T-helper 1 cell (primary cell): ENCODE measurements at regions not wholly inside any gene's neighbourhood (a gene's known extent, or its start where the extent isn't known, plus 50 kb on each side); places are given as distances from the start of the nearest gene placed in this dataset.
"Not testable (repeated sequence)": the region's sequence is repeated elsewhere in the genome, so short reads cannot be mapped to it uniquely, and the experiment has no call there.

Experiments
- DNase-seq, 5 donors: peaks; one replicate each; pipeline ENCODE4 v3.0.0-alpha.2; 2012 to 2020

DNA sequence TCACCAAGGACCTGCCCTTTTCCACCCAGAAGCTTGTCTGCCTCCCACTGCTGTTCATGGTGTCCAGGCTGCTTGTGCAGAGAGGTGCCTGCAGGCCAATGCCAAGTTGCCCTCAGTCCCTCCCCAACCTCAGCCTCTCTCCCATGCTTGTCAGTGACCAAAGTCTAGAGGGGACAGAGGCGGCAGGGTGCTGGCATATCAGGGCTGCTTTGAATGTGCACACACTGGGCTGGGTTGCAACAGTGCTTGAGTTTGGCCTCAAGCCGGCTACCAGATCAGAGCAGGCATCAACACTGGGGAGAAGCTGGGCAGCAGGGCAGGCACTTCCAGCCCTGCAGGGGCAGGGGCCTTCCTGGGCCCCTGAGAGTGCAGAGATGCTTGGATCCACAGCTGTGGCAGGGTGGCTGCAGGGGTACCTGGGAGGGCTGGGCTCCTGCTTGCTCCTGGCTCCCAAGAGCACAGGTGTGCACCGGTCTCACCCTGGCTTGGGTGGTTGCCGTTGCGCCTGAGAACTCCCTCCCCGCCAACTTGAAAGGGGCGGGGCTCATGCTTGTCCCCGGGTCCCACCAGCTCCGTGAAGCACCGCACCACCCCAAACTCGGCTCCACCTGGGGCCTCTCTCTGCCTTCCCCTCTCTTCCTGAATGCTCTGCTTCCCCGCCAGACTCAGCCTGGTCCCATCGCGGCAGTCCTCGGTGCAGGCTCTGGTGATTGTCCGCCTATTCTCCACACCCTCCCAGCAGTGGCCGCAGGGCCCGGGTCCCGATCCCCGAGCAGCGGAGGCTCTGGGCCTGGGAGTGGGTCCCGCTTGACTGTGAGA, 1681.9 kb upstream of the ADGRL3 start:
- DNase-seq = peak in 1 of 5 donors; percentile 13

DNA sequence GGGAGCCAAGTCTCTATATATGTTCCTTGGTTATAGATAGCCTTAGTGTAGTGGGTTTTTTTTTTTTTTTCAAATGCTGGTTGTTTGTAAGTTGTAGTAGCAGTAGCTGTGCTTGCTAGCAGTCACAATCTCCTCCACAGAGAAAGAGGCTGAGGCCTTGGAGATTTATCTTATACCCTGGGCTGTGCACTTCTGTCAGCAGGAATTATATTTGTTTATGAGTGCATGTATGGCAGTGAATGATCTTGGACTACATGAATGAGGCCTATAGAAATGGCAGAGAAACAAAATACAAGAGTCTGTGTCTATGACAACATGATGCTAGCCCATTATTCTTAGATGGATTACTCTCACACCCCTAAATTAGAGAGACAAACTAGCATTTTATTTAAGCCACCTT, 1674.2 kb upstream of the ADGRL3 start:
- DNase-seq = no peak

DNA sequence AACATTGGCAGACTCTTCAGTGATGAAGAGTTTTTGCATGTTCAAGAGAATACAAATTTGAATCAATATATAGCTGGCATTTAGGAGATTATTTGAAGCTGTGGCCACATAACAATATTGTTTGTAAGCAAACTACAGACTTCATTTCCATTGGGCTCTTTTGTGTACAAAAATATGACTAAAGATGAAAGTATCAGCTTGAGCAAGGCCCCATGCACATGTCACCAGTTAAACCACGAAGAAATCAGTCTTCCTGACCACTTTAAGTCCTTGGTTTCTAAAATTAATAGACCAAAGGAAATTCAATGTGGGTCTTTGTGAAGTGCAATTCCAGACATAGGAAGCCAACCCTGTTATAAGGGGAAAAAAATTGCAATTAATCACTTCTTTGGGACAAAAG, 1664.6 kb upstream of the ADGRL3 start:
- no peak for DNase-seq

DNA sequence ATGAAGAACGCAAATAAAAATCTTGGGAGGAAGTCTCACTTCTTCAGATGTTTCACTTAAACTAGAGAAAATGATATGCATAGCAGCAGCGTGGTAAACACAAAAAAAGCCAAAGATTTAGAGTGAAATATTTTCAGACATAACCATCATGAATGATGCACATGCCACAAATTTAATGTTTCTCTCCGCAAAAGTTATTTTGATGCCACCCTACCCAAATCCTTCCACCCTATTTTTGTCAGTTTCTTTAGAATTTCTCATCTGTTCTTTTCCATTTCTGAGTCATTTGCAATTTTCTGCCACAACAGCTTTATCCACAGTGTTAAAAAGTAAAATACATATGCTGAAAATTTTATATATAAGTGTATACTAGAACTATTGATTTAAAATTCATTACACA, 1663.7 kb upstream of the ADGRL3 start:
- no peak for DNase-seq

DNA sequence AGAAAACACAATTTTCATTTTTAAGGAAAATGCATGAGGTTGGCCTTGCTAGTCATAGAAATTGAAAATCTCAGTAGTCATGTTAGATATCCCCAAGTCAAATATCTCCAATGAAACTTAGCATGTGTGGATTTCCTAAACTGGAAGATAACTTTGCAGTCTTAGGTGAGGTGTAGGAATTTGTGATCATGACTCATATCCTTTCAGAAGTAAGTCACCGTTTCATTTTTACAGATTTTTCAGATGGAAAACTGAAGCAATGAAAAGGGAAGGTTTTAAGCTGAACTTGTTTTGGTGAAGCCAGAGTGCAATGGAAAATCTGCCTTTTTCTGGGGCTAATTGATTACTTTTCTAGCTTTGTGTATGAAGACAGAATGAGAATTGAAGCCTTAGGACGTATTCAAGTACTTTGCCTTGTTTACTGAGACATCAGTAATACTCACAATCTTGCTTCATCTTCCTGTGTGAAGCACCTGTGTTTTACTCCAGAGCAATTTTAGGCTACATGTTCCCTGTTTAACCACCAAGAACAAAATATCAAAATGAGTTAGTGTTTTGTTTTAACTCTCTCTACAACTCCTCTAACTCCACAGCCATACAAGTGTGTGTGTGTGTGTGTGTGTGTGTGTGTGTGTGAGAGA, 1662.8 kb upstream of the ADGRL3 start:
- no peak for DNase-seq

DNA sequence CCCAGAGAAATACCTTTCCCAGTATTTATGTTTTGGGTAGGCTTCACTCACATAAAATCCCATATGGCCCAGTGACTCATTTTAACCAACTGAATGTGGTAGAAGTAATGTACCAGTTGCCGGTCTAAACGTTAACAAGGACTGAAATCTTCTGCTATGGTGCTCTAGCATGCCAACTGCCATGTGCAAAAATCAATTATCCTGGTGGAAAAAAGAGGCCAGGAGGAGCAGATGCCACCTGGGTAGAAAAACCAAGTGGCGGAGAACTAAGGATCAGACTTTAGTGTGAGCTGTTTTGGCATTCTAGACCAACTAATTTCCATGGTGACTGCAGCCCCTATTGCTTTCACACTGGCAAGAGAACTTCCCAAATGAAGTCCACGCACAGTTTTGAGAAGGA, 1660.7 kb upstream of the ADGRL3 start:
- DNase-seq = no peak

DNA sequence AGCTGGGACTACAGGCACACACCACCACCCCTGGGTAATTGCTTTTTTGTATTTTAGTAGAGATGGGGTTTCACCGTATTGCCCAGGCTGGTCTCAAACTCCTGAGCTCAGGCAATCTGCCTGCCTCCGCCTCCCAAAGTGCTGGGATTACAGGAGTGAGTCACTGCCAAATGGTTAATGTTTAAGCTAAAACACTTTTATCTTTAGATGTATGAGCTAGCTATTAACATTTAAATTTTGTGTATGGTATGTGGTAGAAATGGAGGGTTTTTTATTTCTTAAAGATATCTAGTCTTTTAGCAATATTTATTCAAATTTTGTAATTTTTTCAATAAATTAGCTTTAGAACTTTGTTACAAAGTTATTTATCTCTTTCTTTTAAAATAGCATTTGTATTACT, 1659.8 kb upstream of the ADGRL3 start:
- DNase-seq = no peak

DNA sequence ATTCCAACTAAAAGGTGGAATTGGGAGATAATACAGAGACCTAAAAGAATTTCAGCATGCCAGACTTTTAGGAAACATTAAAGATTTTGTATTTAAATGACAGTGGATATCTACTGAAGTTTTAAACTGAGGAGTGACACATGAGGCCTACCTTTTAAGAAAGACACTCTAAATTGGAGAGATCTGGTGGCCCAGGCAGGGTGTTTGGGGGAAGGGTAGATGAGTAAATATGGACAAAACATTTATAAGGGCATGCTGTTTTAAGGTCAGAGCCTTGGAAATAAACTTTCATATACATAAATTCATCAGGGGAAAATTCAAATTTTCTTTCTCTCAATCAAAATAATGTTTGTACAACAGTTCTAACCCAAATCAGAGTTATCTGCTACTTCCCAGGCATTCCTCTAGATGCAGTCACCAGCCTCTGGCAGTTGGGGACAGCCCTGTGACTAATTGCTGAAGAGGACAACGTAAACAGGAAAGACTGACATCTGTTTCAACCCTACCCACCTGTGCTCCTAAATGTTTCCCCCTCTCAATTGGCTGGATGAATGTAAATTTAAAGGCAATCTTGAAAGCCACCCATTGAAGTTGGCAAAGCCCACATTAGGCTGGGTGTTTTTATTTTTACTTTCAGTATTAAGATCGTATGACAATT, 1646.9 kb upstream of the ADGRL3 start:
- no peak for DNase-seq

DNA sequence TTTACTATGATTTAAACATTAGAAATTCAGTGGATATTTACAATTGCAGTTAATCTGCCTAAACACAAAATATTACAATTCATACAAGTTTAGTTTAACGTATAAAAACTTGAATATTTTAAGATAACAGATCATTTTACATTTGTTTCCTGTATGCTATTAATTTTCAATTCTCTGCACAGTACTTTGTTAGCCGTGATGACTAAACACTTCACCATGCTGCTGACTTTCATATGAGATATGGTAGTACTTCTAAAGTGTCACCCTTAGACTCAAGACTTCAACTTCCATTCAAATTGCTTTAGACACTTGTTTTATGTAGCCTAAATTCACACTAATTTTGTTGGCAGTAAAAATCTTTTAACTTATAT, 1646.4 kb upstream of the ADGRL3 start:
- no peak for DNase-seq

DNA sequence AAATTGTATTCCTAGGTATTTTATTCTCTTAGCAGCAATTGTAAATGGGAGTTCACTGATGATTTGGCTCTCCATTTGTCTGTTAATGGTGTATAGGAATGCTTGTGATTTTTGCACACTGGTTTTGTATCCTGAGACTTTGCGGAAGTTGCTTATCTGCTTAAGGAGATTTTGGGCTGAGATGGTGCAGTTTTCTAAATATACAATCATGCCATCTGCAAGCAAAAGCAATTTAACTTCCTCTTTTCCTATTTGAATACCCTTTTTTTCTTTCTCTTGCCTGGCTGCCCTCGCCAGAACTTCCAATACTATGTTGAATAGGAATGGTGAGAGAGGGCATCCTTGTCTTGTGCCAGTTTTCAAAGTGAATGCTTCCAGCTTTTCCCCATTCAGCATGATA, 1643.9 kb upstream of the ADGRL3 start:
- DNase-seq = not testable (repeated sequence)

DNA sequence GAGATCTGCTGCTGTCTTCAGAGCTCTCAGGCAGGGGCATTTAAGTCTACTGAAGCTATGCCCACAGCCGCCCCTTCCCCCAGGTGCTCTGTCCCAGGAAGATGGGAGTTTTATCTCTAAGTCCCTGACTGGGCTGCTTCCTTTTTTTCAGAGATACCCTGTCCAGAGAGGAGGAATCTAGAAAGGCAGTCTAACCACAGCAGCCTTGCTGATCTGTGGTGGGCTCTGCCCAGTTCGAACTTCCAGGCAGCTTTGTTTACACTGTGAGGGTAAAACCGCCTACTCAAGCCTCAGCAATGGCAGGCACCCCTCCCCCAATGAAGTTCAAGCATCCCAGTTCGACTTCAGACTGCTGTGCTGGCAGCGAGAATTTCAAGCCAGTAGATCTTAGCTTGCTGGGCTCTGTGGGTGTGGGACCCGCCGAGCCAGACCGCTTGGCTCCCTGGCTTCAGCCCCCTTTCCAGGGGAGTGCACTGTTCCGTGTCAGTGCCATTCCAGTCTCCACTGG, 1639.9 kb upstream of the ADGRL3 start:
- DNase-seq = not testable (repeated sequence)

DNA sequence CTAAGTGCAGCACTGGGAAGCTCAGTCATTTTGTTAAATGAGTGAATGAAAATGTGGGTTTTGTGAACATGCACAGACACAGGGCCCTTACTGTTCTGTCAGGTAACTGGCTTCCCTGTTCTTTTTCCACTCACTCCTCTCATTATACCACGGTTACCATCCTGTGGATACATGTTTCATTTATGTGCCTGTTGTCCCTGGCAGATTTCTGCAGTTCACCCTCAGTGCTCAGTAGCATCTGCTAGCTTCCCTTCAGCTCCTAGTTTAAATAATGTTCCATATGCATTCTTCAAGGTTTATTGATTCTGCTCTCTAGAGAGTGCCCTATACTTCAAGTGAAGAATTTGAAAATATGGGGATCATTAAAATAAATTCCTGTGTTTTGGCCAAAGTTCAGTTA, 1634.3 kb upstream of the ADGRL3 start:
- no peak for DNase-seq

DNA sequence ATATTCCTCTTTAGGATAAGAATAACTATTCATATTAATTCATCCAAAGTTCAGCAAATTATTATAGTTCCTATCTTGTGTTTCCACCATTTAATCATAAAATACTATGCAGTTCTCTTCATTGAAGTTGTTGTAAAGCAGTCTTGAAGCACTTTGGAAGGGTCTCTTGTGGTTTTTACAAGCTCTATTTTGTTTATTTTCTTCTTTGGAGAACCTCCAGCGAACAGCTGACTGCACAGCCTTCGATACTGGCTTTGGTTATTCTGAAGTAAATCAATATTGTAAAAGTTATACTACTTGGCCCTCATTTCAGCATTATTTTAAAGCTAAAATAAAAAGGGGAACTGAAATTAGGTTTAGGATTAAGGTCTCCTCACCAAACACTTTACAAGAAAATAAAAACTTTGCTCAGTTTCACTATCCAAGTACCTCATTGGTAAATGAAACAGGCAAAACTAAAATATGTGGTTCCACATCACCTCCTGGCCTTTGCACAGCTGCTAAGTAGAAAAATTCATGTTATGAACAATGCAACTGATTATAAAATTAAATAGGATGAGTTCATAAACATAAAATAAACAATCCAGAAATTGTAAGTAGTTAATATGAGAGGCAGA, 1629.2 kb upstream of the ADGRL3 start:
- DNase-seq = no peak

DNA sequence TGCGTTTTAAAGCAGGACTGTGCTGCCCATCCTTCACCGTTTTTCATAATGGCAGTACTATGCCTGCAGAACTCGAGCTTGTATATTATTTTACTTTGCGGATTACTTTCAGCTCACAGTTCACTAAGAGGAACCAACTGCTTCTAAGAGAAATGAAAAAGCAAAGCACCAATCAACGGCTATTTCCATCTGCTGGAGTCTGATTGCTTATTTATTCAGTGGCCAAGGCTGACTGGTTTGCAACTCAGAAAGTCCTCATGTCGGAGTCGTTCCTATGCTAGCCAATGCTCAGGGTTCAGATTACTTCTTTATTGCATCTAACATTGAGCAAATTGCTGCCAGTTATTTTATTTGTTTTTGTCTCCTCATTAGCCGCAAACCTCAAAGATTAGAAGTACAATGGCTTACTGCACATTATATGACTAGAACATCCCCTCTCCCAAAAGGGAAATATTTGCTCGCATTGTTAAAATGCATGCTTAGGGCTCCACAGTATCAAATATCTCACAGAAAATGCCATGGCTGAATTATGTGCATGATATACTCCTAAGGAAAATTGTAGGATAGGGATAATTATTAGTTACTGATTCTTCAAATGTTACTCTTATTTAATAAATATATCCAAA, 1628.2 kb upstream of the ADGRL3 start:
- no peak for DNase-seq

DNA sequence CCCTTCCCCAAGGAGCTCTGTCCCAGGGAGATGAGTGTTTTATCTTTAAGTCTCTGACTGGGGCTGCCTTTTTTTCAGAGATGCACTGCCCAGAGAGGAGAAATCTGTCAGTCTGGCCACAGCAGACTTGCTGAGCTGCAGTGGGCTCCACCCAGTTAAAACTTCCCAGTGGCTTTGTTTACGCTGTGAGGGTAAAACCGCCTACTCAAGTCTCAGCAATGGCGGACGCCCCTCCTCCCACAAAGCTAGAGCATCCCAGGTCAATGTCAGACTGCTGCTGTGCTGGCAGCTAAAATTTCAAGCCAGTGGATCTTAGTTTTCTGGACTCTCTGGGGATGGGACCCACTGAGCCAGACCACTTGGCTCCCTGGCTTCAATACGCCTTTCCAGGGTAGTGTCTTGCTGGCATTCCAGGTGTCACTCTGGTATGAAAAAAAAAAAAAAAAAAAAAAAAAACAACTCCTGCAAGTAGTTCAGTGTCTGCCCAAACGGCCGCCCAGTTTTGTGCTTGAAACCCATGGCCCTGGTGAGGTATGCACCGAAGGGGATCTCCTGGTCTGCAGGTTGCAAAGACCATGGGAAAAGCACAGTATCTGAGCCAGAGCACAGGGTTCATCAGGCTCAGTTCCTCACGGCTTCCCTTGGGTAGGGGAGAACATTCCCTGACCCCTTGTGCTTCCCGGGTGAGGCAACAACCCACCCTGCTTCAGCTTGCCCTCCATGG, 1616.1 kb upstream of the ADGRL3 start:
- DNase-seq = no peak

DNA sequence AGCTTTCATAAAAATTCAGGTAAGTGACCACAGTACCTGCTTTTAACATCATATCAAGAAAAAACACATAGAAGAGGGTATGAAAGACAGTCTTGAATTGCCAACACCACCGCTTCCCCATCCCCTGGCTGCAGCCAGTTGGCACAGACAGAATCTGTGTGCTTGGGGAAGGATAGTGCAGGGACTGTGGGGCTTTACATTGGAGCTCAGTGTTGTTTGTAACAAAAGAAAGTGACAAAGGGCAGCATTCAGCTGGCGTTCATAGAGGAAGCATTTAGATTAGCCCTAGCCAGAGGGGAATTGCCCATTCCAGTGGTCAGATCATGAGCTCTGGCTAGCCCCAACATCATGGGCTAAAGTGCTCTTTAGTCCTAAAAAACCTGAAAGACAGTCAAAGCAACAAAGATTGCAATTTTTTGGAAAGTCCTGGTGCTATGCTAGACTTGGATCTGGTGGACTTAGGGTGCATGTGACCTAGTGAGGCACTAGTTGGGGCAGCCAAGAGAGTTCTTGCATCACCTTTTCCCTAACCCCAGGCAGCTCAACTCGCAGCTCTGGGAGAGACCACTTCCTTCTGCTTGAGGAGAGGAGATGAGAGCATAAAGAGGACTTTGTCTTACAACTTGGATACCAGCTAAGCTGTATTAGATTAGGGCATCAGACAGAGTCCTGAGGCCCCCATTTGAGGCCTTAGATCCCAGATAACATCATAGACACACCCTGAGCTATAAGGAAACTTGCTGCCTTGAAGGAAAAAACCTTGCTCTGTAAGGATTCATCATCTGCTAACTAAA, 1602.4 kb upstream of the ADGRL3 start:
- no peak for DNase-seq

DNA sequence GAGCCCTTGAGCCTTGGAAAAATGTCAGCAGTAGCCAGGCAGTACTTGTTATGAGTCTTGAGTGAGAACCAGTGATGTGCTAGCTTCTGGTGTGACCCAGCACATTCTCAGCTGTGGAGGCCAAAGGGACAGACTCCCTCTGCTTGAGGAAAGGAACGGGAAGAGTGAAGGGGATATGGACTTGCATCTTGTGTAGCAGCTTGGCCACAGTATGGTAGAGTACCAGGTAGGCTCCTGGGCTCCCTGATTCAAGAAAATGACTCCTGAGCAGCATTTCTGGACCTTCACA, 1601.9 kb upstream of the ADGRL3 start:
- no peak for DNase-seq

DNA sequence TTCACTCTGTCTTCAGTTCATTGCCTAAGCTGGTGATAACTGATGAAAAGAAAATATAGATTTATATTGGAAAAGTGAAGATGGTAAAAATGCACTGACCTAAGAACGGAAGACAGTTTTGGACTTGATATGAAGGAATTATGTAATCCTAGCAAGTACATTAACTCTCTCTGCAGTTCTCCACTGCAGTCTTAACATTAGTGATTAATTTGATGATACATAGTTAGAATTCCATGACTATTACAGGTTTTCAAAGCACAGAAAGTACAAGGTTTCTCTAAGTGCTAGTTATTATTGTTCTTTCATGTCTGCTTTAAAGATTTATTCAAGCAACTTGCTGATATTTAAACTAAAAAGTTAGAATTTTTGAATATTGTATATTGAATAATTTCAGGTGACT, 1591.7 kb upstream of the ADGRL3 start:
- no peak for DNase-seq

DNA sequence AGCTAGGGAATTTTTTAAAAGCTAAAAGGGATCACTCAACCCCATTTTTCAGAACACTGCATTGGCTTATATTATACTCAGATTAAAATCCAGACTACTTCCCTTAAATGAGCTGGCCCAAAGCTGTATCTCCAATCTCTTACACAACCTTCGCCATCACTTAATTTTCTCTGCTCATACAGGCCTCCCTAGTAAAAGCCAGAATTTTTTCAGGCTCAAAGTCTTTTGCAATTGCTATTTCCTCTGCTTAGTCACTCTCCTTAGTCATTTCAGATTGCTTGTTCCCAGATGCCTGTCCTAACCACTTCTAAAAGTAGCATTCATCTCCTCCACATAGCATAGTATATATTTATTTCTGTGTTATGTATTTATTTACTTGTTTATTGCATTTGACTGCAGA, 1587.9 kb upstream of the ADGRL3 start:
- no peak for DNase-seq

DNA sequence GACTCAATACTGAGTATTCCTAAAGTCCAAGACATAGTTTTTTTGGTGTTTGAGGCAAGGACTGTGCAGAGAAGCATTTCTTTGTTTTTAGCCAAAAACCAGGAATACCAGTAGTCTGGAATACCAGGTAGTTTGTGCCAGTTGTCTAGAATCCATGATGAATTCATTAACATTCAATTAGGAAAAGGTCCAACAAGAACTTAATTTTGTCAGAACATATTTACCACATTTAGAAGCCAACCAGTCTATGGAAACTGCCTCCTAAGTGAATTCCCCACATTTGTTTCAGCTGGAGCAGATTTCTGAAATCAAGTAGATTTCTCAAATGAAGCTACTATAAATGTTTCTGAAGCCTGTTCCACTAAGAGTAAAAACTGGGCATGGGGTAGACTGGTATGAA, 1584.8 kb upstream of the ADGRL3 start:
- no peak for DNase-seq

DNA sequence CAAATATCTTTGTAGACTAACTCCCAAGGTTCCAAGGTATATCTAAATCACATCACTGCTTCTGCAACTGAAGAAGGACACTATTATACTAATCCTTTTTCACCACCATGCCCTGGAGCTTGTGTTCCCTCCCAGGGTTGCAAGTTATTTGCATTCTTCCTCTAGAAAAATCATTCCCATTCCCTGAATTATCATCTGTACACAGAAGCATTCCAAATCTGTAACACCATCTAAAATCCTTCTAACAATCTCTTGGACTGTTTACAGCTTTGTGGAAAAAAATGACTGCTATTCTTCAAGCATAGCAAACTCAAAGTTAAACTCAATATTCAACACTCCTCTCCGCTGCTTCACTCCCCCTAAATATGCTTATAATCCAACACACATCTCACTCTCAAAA, 1570.8 kb upstream of the ADGRL3 start:
- DNase-seq = no peak

DNA sequence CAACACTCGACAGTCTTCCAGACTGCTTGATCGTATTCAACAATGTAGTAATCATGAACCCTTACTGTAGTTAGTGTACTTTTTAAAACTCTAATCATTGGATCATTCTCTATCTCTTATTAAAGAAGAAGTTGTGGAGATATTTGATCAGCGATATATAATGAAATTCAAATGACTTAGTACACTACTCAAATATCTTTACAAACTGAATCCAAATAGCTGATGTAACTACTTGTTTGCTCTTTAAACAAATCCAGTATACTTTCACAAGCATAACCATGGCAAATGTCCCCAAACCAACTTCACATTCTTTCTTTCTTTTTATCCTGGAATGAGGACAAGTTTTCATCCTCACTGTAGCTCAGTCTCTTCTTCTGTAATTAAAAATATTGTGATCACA, 1569.9 kb upstream of the ADGRL3 start:
- no peak for DNase-seq
